Epithelial cell of esophagus (primary cell): ENCODE measurements at regions not wholly inside any gene's neighbourhood (a gene's known extent, or its start where the extent isn't known, plus 50 kb on each side); places are given as distances from the start of the nearest gene placed in this dataset.

Source experiments
- DNase-seq: peaks from one replicate; pipeline ENCODE4 v3.0.0; 2010; ENCODE audit warnings: low read depth
- H3K4me3 ChIP-seq: 2 replicates; pipeline ENCODE4 v1.5.1; 2011; ENCODE audit warnings: mild to moderate bottlenecking, low read length, control low read depth
- CTCF ChIP-seq: IDR thresholded peaks from 2 replicates; pipeline ENCODE4 v1.5.1; 2011; ENCODE audit warnings: low read depth, mild to moderate bottlenecking, low read length, control low read depth, inconsistent platforms; ENCODE audit not compliant: insufficient read depth; ENCODE audit errors: missing control alignments

DNA sequence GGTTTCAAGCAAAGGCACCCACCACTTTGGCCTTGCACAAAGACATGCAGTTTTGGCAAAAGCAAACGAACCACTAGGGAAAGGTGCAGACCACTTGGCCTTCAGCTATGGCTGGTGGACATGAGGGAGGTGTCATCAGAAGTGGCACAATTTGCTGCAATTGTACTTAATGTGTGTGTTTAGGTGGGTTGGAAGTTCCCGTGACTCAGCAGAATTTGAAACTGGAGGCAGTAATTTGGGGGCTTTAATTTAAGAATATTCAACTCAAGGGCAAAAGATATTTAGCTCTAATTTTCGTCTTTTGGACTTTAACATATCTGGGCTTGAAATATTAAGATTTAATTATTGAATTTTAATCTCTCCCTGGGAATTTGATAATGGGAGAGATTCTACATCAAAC lies 115.6 kb upstream of the NOCT start:
- no peak for DNase-seq
- no peak overlapping the region for H3K4me3 ChIP-seq
- no peak for TF ChIP-seq CTCF

DNA sequence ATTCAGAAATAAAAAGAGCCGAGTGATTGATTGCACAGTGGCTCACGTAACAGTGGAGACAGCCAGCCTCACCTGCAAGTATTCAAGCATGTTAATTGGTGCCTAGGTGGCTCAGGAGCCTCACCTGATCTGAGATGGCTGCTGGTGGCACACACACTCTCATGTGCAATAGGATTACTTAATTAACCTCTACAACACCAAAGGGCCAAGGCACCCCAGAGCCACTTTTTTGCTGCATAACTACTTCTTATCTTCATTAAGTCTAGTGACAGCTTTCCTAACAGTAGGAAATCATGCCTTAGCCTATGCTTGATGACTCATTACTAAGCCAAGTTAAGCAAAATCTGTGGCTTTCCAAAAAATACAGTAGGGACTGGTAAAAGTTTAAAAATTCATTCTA lies 117.3 kb upstream of the NOCT start:
- DNase-seq: peak; percentile 25
- H3K4me3 ChIP-seq: no peak overlapping the region
- no peak for TF ChIP-seq CTCF

DNA sequence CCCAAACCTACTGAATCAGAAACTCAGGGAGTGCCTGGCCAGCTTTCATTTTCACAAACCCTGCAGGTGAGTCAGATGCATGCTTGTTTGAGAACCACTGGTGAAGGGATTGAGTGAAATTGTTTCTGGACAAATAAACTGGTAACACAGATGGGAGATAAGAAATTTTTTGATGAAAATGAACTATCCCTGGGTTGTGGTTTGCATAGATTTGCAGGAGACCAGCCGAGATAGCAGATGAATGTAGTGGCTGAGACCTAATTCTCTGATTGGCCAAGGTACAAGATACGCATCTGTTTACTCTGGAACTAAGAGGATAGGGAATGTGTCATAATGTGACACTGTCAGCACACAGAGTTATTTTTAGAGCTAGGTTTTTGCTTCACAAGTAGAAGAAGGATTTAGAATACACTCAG lies 117.8 kb upstream of the NOCT start:
- no peak overlapping the region for H3K4me3 ChIP-seq
- no peak for TF ChIP-seq CTCF
- peak; percentile 76 for DNase-seq

- H3K4me3 ChIP-seq: no peak overlapping the region
- no peak for TF ChIP-seq CTCF
- DNase-seq: peak; percentile 94
Measured at GRCh38 chr4:138894709-138895108, 120.9 kb upstream of the NOCT start.

DNA sequence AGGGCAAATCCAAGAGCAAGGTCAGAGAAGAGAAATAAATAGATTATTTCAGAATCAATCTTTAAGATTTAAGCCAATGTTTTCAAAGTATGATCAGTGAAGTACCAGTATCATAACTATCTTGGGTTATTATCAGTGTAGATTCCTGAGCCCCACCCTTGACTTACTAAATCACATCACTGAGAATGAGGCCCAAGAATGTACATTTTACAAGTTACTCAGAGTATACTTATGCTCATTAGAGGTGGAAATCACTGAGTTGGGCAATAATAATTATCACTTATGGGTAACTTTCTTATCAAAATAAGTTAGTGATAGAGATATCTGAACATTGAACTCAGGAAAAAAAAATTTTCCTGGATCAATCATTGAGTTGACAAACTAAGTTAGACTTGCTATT lies 121.6 kb upstream of the NOCT start:
- no peak overlapping the region for H3K4me3 ChIP-seq
- peak; percentile 58 for DNase-seq
- no peak for TF ChIP-seq CTCF

- DNase-seq: peak; percentile 62
- H3K4me3 ChIP-seq: no peak overlapping the region
- no peak for TF ChIP-seq CTCF
Measured at GRCh38 chr4:138892483-138893407, 122.8 kb upstream of the NOCT start.

DNA sequence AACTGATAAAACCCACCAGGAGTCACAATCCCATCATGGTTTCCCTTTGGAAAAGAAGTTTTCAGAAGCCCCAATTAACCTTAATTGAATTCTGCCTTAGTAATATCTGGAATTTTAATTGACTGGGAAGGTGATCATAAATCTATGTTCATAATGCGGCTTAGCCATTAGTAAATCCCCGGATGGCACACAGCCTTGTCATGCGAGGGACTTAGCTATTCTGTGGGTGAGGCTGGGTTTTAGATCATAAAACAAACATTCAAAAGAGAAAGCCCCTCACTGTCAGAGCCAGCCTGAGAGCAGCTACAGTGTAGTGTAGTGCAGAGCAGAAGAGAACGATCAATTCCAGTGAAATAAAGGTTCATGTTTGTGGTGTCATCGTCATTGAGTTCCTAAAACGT lies 124.0 kb upstream of the NOCT start:
- DNase-seq: no peak
- TF ChIP-seq CTCF: no peak
- no peak overlapping the region for H3K4me3 ChIP-seq
